Body of pancreas (tissue), 4 donors: ENCODE measurements at regions not wholly inside any gene's neighbourhood (a gene's known extent, or its start where the extent isn't known, plus 50 kb on each side); places are given as distances from the start of the nearest gene placed in this dataset.
"Not testable (repeated sequence)": the region's sequence is repeated elsewhere in the genome, so short reads cannot be mapped to it uniquely, and the experiment has no call there.

ENCODE experiments used
- ATAC-seq: fragments of 150-250 bp; one replicate; pipeline ENCODE4 v1.9.1; 2016
- DNase-seq, 4 donors: peaks; one replicate each; pipeline ENCODE4 v3.0.0-alpha.2; 2019
- H3K27ac ChIP-seq, 4 donors: fragments of 200-600 bp; sonication (generic); 1 replicate in 3 of 4; 2 replicates in 1 of 4; pipeline versions ENCODE4 v1.5.1 to v1.6.1; 2016 to 2019; ENCODE audit warnings: mild to moderate bottlenecking in 1 of 4, mixed read lengths in 1 of 4, moderate library complexity in 1 of 4
- H3K27me3 ChIP-seq, 2 donors: fragments of 200-600 bp; sonication (generic); one replicate each; pipeline ENCODE4 v1.6.0; 2016; ENCODE audit warnings: mild to moderate bottlenecking in 1 of 2
- H3K36me3 ChIP-seq, 2 donors: fragments of 200-600 bp; sonication (generic); replicated peaks in 1 of 2; 2 replicates each; pipeline ENCODE4 v1.5.1; 2016; ENCODE audit warnings: low read depth in 2 of 2; ENCODE audit not compliant: insufficient read depth in 1 of 2
- H3K4me1 ChIP-seq: fragments of 200-600 bp; sonication (generic); one replicate; pipeline ENCODE4 v1.6.0; 2016
- H3K4me3 ChIP-seq, 2 donors: fragments of 200-600 bp; sonication (generic); 1 replicate in 1 of 2; 2 replicates in 1 of 2; pipeline ENCODE4 v1.5.1; 2016 to 2019
- H3K9me3 ChIP-seq, 3 donors: fragments of 200-600 bp; sonication (generic); 1 replicate in 2 of 3; 2 replicates in 1 of 3; pipeline ENCODE4 v1.5.1; 2016
- CTCF ChIP-seq, 7 experiments: fragments of 450-650 bp in 4 of 7; fragments of 200-600 bp in 3 of 7; sonication (generic) in 3 of 7; IDR thresholded peaks; one replicate each; pipeline ENCODE4 v1.5.1; 2016 to 2019; ENCODE audit warnings: antibody characterized with exemption in 7 of 7
- POLR2A ChIP-seq, 3 donors: fragments of 450-650 bp; IDR thresholded peaks; one replicate each; pipeline ENCODE4 v1.6.1; 2016; ENCODE audit warnings: antibody characterized with exemption in 3 of 3, mild to moderate bottlenecking in 2 of 3
- WGBS, 2 donors: methylation state at CpG; one replicate each; pipeline ENCODE4 v1.1.5; 2017; 5-methylcytosine and 5-hydroxymethylcytosine counted together
- intact Hi-C: fragments of 100-400 bp; cut with DNase I; formaldehyde crosslinking; loops from one replicate; pipeline ENCODE4 v1.15.1; 2023

GRCh38 chr11:25824688-25825087 is 507.2 kb upstream of the ANO3 start:
- TF ChIP-seq POLR2A (IDR thresholded peaks at IDR 0.05) (no peak), CTCF (IDR thresholded peaks at IDR 0.05) (no peak)
- no peak for ATAC-seq
- H3K4me3 ChIP-seq = no peak overlapping the region
- no peaks in the 10 kb centered on the region for H3K36me3 ChIP-seq
- no peaks in the 10 kb centered on the region for H3K4me1 ChIP-seq
- H3K9me3 ChIP-seq = no peaks in the 10 kb centered on the region
- DNase-seq = no peak
- intact Hi-C loops = no loop called here
- H3K27me3 ChIP-seq = no peaks in the 10 kb centered on the region
- H3K27ac ChIP-seq = no peak overlapping the region

GRCh38 chr11:25831485-25831884 is 500.4 kb upstream of the ANO3 start:
- 73 to 79% methylated on average over 10 of the region's 10 CpGs for WGBS, 2 donors
- intact Hi-C loops, H3K27ac ChIP-seq, H3K4me1 ChIP-seq, H3K27me3 ChIP-seq, DNase-seq, H3K36me3 ChIP-seq, H3K4me3 ChIP-seq, H3K9me3 ChIP-seq, ATAC-seq: not testable (repeated sequence)

- Histone ChIP-seq H3K4me3 (no peak overlapping the region), H3K27me3 (no peaks in the 10 kb centered on the region), H3K27ac (no peak overlapping the region), H3K4me1 (no peaks in the 10 kb centered on the region), H3K9me3 (no peaks in the 10 kb centered on the region), H3K36me3 (no peaks in the 10 kb centered on the region)
- WGBS, 2 donors = 59 to 73% methylated on average over 6 of the region's 6 CpGs
- ATAC-seq (no peak), DNase-seq (no peak)
- no peak for TF ChIP-seq POLR2A (IDR thresholded peaks at IDR 0.05)
- no peak for TF ChIP-seq CTCF (IDR thresholded peaks at IDR 0.05)
- intact Hi-C loops = no loop called here
Measured at GRCh38 chr11:25838918-25839625, 492.9 kb upstream of the ANO3 start.

- 43 to 47% methylated on average over 4 of the region's 4 CpGs for WGBS, 2 donors
- intact Hi-C loops = no loop called here
- ATAC-seq = no peak
Measured at GRCh38 chr11:25844811-25845210, 487.1 kb upstream of the ANO3 start.

GRCh38 chr11:25855916-25856315 is 476.0 kb upstream of the ANO3 start:
- 71 to 82% methylated on average over 4 of the region's 4 CpGs for WGBS, 2 donors
- intact Hi-C loops = no loop called here
- no peak for TF ChIP-seq CTCF (IDR thresholded peaks at IDR 0.05)
- TF ChIP-seq POLR2A (IDR thresholded peaks at IDR 0.05) = no peak
- ATAC-seq (no peak), DNase-seq (no peak)
- H3K9me3 ChIP-seq = no peaks in the 10 kb centered on the region
- no peak overlapping the region for H3K27ac ChIP-seq
- no peaks in the 10 kb centered on the region for H3K36me3 ChIP-seq
- no peaks in the 10 kb centered on the region for H3K4me1 ChIP-seq
- H3K27me3 ChIP-seq = no peaks in the 10 kb centered on the region
- H3K4me3 ChIP-seq = no peak overlapping the region

More at GRCh38 chr11:25844811-25845210, 487.1 kb upstream of the ANO3 start:
- Histone ChIP-seq H3K27ac (no peak overlapping the region), H3K9me3 (no peaks in the 10 kb centered on the region), H3K36me3 (no peaks in the 10 kb centered on the region), H3K4me3 (no peak overlapping the region), H3K27me3 (no peaks in the 10 kb centered on the region), H3K4me1 (no peaks in the 10 kb centered on the region)
- DNase-seq = no peak
- TF ChIP-seq CTCF (IDR thresholded peaks at IDR 0.05) = no peak
- no peak for TF ChIP-seq POLR2A (IDR thresholded peaks at IDR 0.05)
